ENCODE measurements at regions not wholly inside any gene's neighbourhood (a gene's known extent, or its start where the extent isn't known, plus 50 kb on each side); places are given as distances from the start of the nearest gene placed in this dataset.

DNA sequence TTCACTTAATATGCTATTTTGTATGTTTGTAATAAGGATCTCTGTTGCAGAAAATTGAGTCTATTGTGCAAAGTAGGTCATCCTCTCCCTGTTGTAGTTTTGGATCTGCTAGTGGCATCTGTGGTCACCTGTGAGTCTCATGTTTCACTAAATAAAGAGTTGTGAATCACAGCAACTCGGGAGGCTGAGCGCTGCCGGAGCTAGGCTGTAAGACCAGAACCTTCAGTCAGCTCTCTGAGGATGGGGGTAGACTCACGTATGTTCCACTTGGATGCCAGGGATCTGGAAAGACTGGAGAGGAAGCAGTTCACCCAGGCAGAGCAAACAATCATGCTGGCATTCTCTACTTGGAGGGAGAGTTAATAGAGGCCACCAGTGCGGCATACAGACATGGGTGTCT lies 187.3 kb upstream of the FOXA2 start:
- TF ChIP-seq REST (IDR thresholded peaks at IDR 0.05) (no peak), EP300 (IDR thresholded peaks at IDR 0.05) (no peak), POLR2A (IDR thresholded peaks at IDR 0.05; ENCODE audit: low read length) (no peak), HOXA7 (CRISPR knock-in tag; IDR thresholded peaks at IDR 0.05) (no peak), RFX5 (IDR thresholded peaks at IDR 0.05) (no peak), PBX3 (IDR thresholded peaks at IDR 0.05) (no peak), RAD21 (conservative IDR thresholded peaks at IDR 0.05 in 1 of 2, IDR thresholded peaks at IDR 0.05 in 1 of 2) (no peak), CEBPB (IDR thresholded peaks at IDR 0.05) (no peak), CHD2 (IDR thresholded peaks at IDR 0.05; ENCODE audit: low read length, partially characterized antibody) (no peak), BCL3 (IDR thresholded peaks at IDR 0.05) (no peak), ELK1 (IDR thresholded peaks at IDR 0.05; ENCODE audit: low read depth, low read length) (no peak), EHMT2 (IDR thresholded peaks at IDR 0.05; ENCODE audit: low read depth) (no peak)
- TF ChIP-seq, protein P1, sequence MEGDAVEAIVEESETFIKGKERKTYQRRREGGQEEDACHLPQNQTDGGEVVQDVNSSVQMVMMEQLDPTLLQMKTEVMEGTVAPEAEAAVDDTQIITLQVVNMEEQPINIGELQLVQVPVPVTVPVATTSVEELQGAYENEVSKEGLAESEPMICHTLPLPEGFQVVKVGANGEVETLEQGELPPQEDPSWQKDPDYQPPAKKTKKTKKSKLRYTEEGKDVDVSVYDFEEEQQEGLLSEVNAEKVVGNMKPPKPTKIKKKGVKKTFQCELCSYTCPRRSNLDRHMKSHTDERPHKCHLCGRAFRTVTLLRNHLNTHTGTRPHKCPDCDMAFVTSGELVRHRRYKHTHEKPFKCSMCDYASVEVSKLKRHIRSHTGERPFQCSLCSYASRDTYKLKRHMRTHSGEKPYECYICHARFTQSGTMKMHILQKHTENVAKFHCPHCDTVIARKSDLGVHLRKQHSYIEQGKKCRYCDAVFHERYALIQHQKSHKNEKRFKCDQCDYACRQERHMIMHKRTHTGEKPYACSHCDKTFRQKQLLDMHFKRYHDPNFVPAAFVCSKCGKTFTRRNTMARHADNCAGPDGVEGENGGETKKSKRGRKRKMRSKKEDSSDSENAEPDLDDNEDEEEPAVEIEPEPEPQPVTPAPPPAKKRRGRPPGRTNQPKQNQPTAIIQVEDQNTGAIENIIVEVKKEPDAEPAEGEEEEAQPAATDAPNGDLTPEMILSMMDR (IDR thresholded peaks at IDR 0.05), result no peak
- TF ChIP-seq, protein P2, sequence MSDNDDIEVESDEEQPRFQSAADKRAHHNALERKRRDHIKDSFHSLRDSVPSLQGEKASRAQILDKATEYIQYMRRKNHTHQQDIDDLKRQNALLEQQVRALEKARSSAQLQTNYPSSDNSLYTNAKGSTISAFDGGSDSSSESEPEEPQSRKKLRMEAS (IDR thresholded peaks at IDR 0.05), result no peak
